ENCODE measurements at regions not wholly inside any gene's neighbourhood (a gene's known extent, or its start where the extent isn't known, plus 50 kb on each side); places are given as distances from the start of the nearest gene placed in this dataset.

DNA sequence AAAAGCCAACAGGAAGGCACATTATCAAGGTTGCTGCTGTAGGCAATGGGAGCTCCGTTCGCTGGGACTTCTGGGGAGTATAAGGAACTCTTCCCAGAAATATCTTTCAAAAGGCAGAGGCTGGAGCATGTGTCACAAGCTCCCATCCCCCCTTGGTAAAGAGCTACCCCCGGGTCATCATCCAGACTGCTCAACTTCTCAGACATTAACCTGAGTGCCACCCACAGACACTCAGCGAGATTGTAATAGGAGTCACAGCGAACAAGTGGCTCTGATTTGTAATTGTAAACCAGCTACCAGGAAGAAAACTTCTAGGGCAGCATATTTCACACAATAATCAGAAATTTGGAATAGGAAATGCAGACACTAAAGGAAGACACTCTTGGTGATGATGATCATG lies 290.2 kb upstream of the PARD3B start:
- Mint-ChIP-seq H3K4me1 (peaks cover 17% of the 10 kb centered on the region), H3K4me3 (no peak overlapping the region), H3K27me3 (ENCODE audit: insufficient read depth, low read depth, poor library complexity) (peaks cover 3% of the 10 kb centered on the region), H3K27ac (no peak overlapping the region), H3K9me3 (no peaks in the 10 kb centered on the region), H3K36me3 (ENCODE audit: low read depth) (no peaks in the 10 kb centered on the region)
- Histone ChIP-seq H3K79me2 (replicated peaks; ENCODE audit: insufficient read depth) (no peaks in the 10 kb centered on the region), H3K27ac (ENCODE audit: low read depth) (no peak overlapping the region), H3K4me3 (no peak overlapping the region), H2AFZ (peak overlapping the region; percentile 81), H3K4me1 (ENCODE audit: insufficient read depth) (no peaks in the 10 kb centered on the region), H3K9me2 (ENCODE audit: insufficient read depth) (peaks cover 3% of the 10 kb centered on the region; the same call in 1 of the 2 replicates), H4K20me1 (replicated peaks; ENCODE audit: insufficient read depth) (no peaks in the 10 kb centered on the region), H3K36me3 (ENCODE audit: insufficient read depth) (no peaks in the 10 kb centered on the region), H3K27me3 (ENCODE audit: insufficient read depth) (no peaks in the 10 kb centered on the region), H3K4me2 (no peak overlapping the region), H3F3A (replicated peaks; ENCODE audit: low read depth) (no peaks in the 10 kb centered on the region)
- DNase-seq (ENCODE audit: low spot score) (no peak), ATAC-seq (no peak)
- TF ChIP-seq JUNB (IDR thresholded peaks at IDR 0.05; ENCODE audit: unreplicated experiment) (no peak), EZH2phosphoT487 (IDR thresholded peaks at IDR 0.05; ENCODE audit: unreplicated experiment) (no peak), CREB1 (CRISPR knock-in tag; IDR thresholded peaks at IDR 0.05; ENCODE audit: low read depth) (no peak), ZNF462 (CRISPR knock-in tag; IDR thresholded peaks at IDR 0.05) (no peak), POLR2AphosphoS5 (IDR thresholded peaks at IDR 0.05; ENCODE audit: low read depth) (no peak), CTCF (conservative IDR thresholded peaks at IDR 0.05; ENCODE audit: low read depth in 2 of 2) (no peak), ZNF331 (CRISPR knock-in tag; IDR thresholded peaks at IDR 0.05; ENCODE audit: low read depth) (no peak), ZNF114 (CRISPR knock-in tag; IDR thresholded peaks at IDR 0.05) (no peak), STAT1 (IDR thresholded peaks at IDR 0.05; ENCODE audit: unreplicated experiment) (no peak), EZH2 (IDR thresholded peaks at IDR 0.05; ENCODE audit: low read depth, unreplicated experiment) (no peak), NANOG (IDR thresholded peaks at IDR 0.05; ENCODE audit: borderline replicate concordance) (no peak)
- TF ChIP-seq, protein P1, sequence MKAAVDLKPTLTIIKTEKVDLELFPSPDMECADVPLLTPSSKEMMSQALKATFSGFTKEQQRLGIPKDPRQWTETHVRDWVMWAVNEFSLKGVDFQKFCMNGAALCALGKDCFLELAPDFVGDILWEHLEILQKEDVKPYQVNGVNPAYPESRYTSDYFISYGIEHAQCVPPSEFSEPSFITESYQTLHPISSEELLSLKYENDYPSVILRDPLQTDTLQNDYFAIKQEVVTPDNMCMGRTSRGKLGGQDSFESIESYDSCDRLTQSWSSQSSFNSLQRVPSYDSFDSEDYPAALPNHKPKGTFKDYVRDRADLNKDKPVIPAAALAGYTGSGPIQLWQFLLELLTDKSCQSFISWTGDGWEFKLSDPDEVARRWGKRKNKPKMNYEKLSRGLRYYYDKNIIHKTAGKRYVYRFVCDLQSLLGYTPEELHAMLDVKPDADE (IDR thresholded peaks at IDR 0.05): no peak
- TF ChIP-seq, protein P2, sequence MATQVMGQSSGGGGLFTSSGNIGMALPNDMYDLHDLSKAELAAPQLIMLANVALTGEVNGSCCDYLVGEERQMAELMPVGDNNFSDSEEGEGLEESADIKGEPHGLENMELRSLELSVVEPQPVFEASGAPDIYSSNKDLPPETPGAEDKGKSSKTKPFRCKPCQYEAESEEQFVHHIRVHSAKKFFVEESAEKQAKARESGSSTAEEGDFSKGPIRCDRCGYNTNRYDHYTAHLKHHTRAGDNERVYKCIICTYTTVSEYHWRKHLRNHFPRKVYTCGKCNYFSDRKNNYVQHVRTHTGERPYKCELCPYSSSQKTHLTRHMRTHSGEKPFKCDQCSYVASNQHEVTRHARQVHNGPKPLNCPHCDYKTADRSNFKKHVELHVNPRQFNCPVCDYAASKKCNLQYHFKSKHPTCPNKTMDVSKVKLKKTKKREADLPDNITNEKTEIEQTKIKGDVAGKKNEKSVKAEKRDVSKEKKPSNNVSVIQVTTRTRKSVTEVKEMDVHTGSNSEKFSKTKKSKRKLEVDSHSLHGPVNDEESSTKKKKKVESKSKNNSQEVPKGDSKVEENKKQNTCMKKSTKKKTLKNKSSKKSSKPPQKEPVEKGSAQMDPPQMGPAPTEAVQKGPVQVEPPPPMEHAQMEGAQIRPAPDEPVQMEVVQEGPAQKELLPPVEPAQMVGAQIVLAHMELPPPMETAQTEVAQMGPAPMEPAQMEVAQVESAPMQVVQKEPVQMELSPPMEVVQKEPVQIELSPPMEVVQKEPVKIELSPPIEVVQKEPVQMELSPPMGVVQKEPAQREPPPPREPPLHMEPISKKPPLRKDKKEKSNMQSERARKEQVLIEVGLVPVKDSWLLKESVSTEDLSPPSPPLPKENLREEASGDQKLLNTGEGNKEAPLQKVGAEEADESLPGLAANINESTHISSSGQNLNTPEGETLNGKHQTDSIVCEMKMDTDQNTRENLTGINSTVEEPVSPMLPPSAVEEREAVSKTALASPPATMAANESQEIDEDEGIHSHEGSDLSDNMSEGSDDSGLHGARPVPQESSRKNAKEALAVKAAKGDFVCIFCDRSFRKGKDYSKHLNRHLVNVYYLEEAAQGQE (IDR thresholded peaks at IDR 0.05; ENCODE audit: unreplicated experiment): no peak

Data from GM23338 (cell line).